ENCODE measurements at regions not wholly inside any gene's neighbourhood (a gene's known extent, or its start where the extent isn't known, plus 50 kb on each side); places are given as distances from the start of the nearest gene placed in this dataset.

GRCh38 chr2:41042343-41042742 is 590.5 kb upstream of the SLC8A1 start:
- no peak overlapping the region for H2AFZ ChIP-seq (ENCODE audit: low read depth, low read length)
- TF ChIP-seq CTCF (IDR thresholded peaks at IDR 0.05; ENCODE audit: low read depth, low read length) (no peak), EZH2phosphoT487 (IDR thresholded peaks at IDR 0.05; ENCODE audit: low read depth) (no peak)
- H3K79me2 ChIP-seq (ENCODE audit: low read length) = no peaks in the 10 kb centered on the region
- H3K9ac ChIP-seq (ENCODE audit: low read length) = no peak overlapping the region
- no peaks in the 10 kb centered on the region for H4K20me1 ChIP-seq (ENCODE audit: insufficient read depth, low read length)
- H3K4me2 ChIP-seq (ENCODE audit: low read length) = no peak overlapping the region
- no peak overlapping the region for H3K4me3 ChIP-seq (ENCODE audit: low read length)
- no peaks in the 10 kb centered on the region for H3K4me1 ChIP-seq (ENCODE audit: low read length)
- H3K36me3 ChIP-seq (replicated peaks; ENCODE audit: low read depth, low read length) = no peaks in the 10 kb centered on the region
- no peak overlapping the region for H3K27ac ChIP-seq (ENCODE audit: low read length)
- no peaks in the 10 kb centered on the region for H3K27me3 ChIP-seq (ENCODE audit: low read depth, low read length)
- H3K9me3 ChIP-seq (ENCODE audit: insufficient read depth, low read length) = no peaks in the 10 kb centered on the region

GRCh38 chr2:41061356-41061755 is 609.5 kb upstream of the SLC8A1 start:
- Histone ChIP-seq H3K27ac (ENCODE audit: low read length) (no peak overlapping the region), H4K20me1 (ENCODE audit: insufficient read depth, low read length) (no peaks in the 10 kb centered on the region), H3K4me1 (ENCODE audit: low read length) (no peaks in the 10 kb centered on the region), H3K36me3 (replicated peaks; ENCODE audit: low read depth, low read length) (no peaks in the 10 kb centered on the region), H3K4me3 (ENCODE audit: low read length) (no peak overlapping the region), H2AFZ (ENCODE audit: low read depth, low read length) (no peak overlapping the region), H3K9ac (ENCODE audit: low read length) (no peak overlapping the region), H3K79me2 (ENCODE audit: low read length) (no peaks in the 10 kb centered on the region), H3K4me2 (ENCODE audit: low read length) (no peak overlapping the region), H3K9me3 (ENCODE audit: insufficient read depth, low read length) (no peaks in the 10 kb centered on the region), H3K27me3 (ENCODE audit: low read depth, low read length) (no peaks in the 10 kb centered on the region)
- TF ChIP-seq EZH2phosphoT487 (IDR thresholded peaks at IDR 0.05; ENCODE audit: low read depth) (no peak), CTCF (IDR thresholded peaks at IDR 0.05; ENCODE audit: low read depth, low read length) (no peak)

- Histone ChIP-seq H3K36me3 (replicated peaks; ENCODE audit: low read depth, low read length) (no peaks in the 10 kb centered on the region), H3K9me3 (ENCODE audit: insufficient read depth, low read length) (no peaks in the 10 kb centered on the region), H2AFZ (ENCODE audit: low read depth, low read length) (no peak overlapping the region), H3K4me2 (ENCODE audit: low read length) (no peak overlapping the region), H3K27ac (ENCODE audit: low read length) (no peak overlapping the region), H3K4me3 (ENCODE audit: low read length) (no peak overlapping the region), H4K20me1 (ENCODE audit: insufficient read depth, low read length) (no peaks in the 10 kb centered on the region), H3K27me3 (ENCODE audit: low read depth, low read length) (no peaks in the 10 kb centered on the region), H3K79me2 (ENCODE audit: low read length) (no peaks in the 10 kb centered on the region), H3K9ac (ENCODE audit: low read length) (no peak overlapping the region), H3K4me1 (ENCODE audit: low read length) (no peaks in the 10 kb centered on the region)
- TF ChIP-seq EZH2phosphoT487 (IDR thresholded peaks at IDR 0.05; ENCODE audit: low read depth) (no peak), CTCF (IDR thresholded peaks at IDR 0.05; ENCODE audit: low read depth, low read length) (no peak)
Observed at GRCh38 chr2:41062336-41062735, 610.4 kb upstream of the SLC8A1 start.

GRCh38 chr2:41066168-41066567 is 614.3 kb upstream of the SLC8A1 start:
- H3K79me2 ChIP-seq (ENCODE audit: low read length) = no peaks in the 10 kb centered on the region
- no peaks in the 10 kb centered on the region for H4K20me1 ChIP-seq (ENCODE audit: insufficient read depth, low read length)
- H3K4me2 ChIP-seq (ENCODE audit: low read length) = no peak overlapping the region
- no peak overlapping the region for H3K9ac ChIP-seq (ENCODE audit: low read length)
- TF ChIP-seq CTCF (IDR thresholded peaks at IDR 0.05; ENCODE audit: low read depth, low read length) (no peak), EZH2phosphoT487 (IDR thresholded peaks at IDR 0.05; ENCODE audit: low read depth) (no peak)
- no peak overlapping the region for H3K4me3 ChIP-seq (ENCODE audit: low read length)
- H2AFZ ChIP-seq (ENCODE audit: low read depth, low read length) = no peak overlapping the region
- H3K36me3 ChIP-seq (replicated peaks; ENCODE audit: low read depth, low read length) = no peaks in the 10 kb centered on the region
- no peaks in the 10 kb centered on the region for H3K4me1 ChIP-seq (ENCODE audit: low read length)
- H3K27ac ChIP-seq (ENCODE audit: low read length) = no peak overlapping the region
- H3K27me3 ChIP-seq (ENCODE audit: low read depth, low read length) = no peaks in the 10 kb centered on the region
- no peaks in the 10 kb centered on the region for H3K9me3 ChIP-seq (ENCODE audit: insufficient read depth, low read length)
